ENCODE measurements at regions not wholly inside any gene's neighbourhood (a gene's known extent, or its start where the extent isn't known, plus 50 kb on each side); places are given as distances from the start of the nearest gene placed in this dataset.
"Not testable (repeated sequence)": the region's sequence is repeated elsewhere in the genome, so short reads cannot be mapped to it uniquely, and the experiment has no call there.

DNA sequence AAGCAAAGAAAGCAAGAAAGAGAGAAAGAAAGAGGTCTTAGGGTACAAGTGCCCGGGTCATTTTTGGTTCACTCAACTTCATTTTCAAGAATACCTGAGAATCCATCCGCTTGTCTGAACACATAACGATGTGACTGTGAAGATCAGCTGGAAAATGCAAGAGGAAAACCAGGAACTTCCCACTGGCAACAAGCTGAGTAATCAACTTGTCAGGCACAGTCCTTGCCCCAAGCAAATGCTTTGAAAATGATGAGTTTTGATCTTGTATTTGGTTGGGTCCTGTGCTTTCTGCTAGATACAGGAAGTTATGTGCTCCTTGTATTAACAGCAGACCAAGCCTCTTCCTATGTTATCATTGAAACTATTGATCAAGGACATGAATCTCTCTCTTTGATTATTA is 239.1 kb downstream of the ASMT start:
- DNase-seq, result no peak

DNA sequence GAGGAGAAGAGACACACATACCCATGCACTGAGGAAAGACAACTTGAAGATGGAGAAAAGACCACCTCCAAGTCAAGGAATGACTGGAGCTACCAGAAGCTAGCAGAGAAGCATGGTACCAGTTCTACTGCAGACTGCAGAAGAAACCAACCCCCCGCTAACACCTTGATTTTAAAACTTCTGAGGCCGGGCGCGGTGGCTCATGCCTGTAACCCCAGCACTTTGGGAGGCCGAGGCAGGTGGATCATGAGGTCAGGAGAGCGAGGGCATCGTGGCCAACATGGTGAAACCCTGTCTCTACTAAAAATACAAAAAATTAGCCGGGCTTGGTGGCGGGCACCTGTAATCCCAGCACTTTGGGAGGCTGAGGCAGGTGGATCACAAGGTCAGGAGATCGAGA is 240.0 kb downstream of the ASMT start:
- DNase-seq, result not testable (repeated sequence)

DNA sequence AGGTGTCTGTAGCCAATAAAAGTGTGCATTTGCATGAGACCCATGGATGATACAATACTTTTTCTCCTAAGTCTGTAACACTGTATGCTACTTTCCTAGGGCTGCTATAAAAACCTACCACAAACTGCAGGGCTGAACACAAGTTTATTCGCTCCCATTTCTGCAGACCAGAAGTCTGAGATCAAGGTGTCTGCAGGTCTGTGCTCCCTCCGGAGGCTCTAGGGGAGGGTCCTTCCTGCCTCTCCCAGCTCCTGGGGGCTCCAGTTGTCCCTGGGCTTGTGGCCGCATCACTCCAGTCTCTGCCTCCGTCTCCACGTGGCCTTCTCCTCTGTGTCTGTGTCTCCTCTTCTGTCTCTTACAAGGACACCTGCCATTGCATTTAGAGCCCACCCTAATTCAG is 244.4 kb downstream of the ASMT start:
- not testable (repeated sequence) for DNase-seq

DNA sequence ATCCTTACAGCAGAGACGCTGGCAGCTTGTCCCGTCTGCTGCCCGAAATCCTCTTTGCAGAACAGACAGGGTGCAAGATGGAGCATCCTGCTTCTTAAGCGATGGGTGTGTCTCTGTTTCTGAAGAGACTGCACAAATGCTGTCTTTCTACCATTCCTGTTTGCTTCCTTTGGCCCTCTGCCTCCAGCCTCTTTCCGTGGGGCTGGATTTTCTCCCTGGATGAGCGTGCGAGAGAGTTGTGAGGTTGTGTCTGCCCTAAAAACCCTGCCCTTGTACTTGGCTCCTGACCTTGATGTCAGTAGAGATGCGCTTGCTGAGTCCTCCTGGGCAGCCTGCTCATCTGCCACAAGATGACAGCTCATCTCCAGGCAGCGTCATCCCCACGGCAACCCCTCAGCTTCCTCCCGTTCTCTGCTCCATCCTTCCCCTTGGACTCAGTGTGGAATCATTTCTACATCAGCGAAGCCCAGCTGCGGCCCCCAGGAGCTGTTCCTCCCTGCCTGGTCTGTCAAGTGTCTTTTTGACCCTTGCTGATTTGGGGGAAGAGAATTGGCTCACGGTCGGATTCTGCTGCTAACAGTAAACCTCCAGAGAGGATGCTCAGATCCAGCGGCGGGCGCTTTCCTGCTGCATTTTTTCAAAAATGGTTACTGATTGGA is 246.2 kb downstream of the ASMT start:
- no peak for DNase-seq

DNA sequence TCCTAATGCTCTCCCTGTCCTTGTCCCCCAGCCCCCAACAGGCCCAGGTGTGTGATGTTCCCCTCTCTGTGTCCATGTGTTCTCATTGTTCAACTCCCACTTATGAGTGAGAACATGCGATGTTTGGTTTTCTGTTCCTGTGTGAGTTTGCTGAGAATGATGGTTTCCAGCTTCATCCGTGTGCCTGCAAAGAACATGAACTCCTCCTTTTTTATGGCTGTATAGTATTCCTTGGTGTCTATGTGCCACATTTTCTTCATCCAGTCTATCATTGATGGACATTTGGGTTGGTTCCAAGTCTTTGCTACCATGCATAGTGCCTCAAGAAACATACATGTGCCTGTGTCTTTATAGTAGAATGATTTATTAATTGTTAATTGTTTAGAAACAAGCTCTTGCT is 249.1 kb downstream of the ASMT start:
- DNase-seq, result not testable (repeated sequence)

DNA sequence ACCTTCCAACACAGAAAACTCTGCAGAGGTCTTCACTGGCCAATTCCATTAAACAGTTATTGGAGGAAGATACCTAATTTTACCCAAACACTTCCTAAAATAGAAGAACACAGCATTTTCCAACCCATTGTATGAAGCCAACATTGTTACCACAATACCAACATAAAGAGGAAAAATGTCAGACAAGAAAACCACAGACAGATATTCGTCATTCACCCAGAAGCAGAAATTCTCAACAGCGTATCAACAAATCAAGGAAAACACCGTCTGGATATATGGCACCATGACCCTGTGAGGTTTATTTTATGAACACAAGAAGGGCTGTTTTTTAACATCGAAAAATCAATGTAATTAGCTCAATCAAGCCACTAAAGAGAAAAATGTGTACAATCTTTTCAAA is 255.6 kb downstream of the ASMT start:
- DNase-seq, result no peak

DNA sequence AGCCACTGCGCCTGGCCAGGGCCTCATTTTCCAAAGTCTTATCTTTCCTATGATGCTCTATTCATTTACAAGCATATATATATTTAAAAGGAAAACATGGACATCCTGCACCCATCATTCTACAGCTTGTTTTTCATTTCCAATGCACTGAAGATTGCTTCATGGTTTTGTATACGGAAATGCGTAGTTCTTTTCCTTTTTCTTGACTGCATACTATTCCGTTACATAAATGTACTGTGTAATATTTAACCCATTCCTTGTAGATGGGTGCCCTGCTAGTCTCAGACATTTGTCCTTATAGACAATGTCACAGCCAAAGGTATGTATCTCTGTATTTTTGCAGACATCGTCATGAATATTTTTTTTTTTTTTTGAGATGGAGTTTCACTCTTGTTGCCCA is 257.0 kb downstream of the ASMT start:
- DNase-seq, result no peak

DNA sequence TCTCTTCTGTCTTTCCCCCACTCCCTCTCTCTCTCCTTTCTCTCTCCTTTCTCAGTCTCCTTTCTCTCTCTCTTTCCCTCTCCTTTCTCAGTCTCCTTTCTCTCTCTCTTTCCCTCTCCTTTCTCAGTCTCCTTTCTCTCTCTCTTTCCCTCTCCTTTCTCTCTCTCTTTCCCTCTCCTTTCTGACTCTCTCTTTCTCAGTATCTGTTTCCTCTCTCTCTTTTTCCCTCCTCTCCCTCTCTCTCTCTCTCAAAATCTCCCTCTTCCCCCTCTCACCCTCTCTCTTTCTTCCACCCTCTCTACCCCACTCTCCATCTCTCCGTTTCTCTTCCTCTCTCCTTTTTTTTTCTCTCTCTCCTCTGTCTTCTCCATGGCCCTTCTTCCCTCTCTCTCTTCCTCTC is 258.8 kb downstream of the ASMT start:
- no peak for DNase-seq

DNA sequence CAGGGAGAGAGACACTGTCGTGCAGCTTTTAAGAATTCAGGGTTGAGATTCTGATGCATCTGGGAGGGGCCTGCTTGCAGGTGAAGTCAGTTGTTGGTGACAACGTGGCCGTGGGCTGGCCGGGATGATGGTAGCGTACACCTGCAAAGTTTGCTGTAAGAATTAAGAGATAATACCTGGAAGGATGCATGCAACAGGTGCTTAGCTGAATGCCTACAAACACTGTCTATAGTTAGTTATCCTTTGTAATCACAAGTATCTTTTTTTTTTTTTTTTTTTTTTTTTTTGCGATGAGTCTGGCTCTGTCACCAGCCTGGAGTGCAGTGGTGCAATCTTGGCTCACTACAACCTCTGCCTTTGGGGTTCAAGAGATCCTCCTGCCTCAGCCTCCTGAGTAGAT is 259.6 kb downstream of the ASMT start:
- DNase-seq, result no peak

DNA sequence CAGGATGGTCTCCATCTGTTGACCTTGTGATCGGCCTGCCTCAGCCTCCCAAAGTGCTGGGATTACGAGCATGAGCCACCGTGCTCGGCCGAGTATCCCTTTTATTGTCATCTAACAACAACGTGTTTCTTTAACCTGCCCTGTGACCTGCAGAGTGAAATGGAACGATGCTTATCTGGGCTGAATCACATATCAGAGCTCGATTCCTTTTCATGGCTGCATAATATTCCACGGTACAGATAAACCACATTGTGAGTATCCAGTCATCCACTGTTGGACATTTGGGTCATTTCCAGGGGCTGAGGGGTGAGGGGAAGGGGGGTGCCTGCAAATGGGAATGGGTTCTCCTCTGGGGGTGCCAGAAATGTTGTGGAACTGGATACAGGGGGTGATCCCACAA is 260.0 kb downstream of the ASMT start:
- DNase-seq, result no peak

DNA sequence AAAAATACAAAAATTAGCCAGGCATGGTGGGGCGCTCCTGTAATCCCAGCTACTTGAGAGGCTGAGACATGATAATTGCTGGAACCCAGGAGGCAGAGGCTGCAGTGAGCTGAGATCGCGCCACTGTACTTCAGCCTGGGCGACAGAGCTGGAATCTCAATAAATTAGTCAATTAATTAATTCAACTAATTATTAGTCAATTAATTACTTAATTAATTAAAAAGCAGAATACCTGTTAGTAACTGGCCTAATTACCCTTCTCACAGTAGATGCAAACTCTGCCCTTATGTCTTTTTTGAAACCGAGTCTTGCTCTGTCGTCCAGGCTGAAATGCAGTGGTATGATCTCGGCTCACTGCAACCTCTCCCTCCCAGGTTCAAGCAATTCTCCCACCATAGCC is 261.2 kb downstream of the ASMT start:
- DNase-seq, result no peak

DNA sequence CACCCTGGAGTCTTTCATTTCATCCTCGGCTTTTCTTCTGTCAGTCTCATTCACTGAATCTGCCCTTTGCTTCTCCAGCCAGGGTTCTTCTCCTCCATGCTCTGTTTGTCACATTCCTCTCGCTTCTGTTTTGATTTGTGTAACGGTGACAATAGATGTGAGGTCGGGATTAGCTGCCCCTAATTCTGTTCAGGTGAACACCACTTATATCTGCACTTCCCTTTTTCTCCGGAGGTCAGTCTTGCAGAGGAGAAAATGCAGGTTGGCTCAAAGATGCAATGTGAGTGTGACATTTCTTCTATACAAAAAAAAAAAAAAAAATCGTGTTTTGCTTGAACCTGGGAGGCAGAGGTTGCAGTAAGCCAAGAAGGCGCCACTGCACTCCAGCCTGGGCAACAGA is 262.9 kb downstream of the ASMT start:
- no peak for DNase-seq

DNA sequence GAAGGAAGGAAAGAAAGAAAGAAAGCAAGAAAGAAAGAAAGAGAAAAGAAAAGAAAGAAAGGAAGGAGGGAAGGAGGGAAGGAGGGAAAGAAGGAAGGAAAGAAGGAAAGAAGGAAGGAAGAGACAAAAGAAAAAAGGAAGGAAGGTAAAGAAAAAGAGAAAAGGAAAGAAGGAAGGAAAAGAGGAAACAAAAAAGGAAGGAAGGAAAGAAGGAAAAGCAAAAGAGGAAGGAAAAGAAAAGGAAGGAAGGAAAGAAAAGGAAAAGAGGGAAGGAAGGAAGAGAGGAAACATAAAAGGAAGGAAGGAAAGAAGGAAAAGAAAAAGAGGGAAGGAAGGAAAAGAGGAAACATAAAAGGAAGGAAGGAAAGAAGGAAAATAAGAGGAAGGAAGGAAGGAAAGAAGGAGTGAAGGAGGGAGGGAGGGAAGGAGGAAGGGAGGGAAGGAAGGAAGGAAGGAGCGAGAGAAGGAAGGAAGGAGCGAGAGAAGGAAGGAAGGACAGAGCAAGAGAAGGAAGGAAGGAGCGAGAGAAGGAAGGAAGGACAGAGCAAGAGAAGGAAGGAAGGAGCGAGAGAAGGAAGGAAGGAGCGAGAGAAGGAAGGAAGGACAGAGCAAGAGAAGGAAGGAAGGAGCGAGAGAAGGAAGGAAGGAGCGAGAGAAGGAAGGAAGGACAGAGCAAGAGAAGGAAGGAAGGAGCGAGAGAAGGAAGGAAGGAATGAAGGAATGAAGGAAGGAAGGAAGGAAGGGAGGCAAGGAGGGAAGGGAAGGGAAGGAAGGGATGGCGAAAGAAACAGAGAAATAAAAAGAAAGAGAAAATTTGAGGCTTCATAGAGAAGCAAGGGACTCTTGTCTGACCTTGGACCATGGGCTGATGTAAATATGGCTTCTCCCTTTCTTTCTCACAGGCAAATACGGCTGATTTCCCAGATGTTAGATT is 266.3 kb downstream of the ASMT start:
- DNase-seq, result not testable (repeated sequence)

DNA sequence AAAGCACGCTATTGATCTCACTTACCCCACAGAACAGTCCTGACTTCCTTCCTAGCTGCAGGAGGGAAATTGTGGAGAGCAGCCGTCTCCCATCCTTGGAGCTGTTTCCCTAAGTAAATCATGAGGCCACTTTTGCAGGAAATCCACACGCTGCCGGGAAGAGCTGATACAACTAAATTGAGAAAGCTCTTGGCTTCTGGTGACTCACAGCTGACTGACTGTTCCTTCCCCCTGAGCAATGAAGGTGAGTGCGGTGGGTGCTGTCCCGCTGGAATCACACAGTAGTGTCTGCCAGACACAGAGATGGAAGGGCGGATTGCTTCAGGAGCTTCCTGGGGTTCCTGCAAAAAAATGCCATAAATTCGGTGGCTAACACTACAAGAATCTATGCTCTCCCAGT is 268.9 kb downstream of the ASMT start:
- no peak for DNase-seq

DNA sequence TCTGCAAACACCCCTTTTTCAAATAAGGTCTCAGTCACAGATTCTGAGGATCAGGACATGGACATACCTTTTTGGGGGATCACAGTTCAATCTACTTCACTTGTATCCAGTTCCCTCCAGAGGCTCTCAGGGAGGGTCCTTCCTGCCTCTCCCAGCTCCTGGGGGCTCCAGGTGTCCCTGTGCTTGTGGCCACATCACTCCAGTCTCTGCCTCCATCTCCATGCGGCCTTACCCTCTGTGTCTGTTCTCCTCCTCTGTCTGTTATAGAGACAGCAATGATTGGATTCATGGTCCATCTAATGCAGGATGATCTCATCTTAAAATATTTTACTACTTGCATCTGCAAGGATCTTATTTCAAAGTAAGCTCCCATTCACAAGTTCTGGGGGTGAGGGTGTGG is 269.6 kb downstream of the ASMT start:
- no peak for DNase-seq

DNA sequence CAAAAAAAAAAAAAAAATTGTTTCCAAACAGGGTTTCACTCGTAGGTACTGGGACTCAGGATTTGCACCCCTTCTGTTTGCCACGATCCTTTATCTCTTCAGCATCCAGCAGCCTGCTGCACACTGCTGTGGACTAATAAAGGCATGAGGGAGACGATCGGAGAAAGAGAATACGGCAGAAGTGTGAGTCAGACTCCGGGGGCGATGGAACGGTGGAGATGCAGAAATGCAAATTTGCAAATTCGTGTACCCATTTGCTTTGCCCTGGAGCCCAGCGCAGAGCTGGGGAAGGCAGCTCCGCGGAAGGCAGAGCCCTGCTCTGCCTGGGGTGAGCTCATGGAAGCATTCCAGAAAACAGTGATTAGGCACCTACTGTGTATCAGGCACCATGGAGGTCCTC is 270.3 kb downstream of the ASMT start:
- no peak for DNase-seq

DNA sequence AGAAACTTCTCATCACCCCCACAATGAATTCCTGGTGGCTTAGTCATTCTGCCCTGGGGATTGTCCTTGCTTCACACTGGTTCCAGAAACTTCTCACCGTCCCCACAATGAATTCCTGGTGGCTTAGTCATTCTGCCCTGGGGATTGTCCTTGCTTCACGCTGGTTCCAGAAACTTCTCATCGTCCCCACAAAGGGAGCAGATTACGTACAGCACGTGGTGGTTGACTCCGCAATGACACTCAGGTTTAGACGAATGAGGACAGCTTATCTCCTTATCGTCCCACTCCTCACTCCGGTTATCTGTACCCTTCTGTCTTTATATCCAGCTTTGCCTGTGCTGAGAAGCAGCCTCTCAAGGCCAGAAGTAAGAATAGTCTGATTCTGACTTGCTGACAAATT is 273.4 kb downstream of the ASMT start:
- not testable (repeated sequence) for DNase-seq

DNA sequence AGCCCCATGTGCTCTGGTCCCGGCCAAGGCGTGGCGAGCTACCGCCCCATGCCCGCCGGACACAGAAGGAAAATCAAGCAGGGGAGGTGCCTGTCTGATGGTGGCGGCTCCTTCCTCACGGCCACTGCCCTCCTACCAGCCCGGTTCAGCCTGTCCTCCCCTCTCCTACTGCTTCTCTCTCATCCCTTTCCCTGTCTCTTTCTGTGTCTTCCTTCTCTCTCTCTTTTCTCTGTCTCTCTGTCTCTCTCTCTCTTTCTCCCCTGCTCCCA is 279.1 kb downstream of the ASMT start:
- no peak for DNase-seq

DNA sequence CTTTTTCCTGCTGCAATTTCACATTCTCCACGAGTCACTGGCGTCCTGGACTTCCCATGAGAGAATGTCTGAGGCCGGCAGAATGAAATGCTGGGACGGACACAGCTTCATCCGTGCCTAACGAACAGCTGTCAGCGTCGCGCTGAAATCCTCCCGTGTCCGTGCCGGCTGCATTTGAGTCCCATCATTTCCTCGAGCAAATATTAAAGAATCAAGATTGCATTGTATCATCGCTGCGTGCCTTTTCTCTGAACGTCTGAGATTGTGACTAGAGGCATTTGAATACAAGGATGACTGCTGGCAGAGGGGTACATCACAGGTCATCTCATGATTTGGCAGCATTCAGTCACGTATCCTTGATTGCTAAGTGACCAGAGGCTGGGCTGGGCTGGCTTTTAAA is 279.9 kb downstream of the ASMT start:
- no peak for DNase-seq

DNA sequence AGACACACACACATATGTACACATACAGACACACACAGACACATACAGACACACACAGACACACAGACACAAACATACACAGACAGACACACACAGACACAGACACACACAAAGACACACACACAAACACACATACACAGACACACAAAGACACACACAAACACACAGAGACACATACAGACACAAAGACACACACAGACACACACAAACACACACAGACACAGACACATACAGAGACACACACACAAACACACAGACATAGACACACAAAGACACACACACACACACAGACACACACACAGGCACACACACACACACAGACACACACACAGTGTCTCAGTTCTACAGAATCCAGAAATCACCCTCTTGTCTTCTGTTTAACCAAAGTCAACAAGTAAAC is 280.7 kb downstream of the ASMT start:
- no peak for DNase-seq

DNA sequence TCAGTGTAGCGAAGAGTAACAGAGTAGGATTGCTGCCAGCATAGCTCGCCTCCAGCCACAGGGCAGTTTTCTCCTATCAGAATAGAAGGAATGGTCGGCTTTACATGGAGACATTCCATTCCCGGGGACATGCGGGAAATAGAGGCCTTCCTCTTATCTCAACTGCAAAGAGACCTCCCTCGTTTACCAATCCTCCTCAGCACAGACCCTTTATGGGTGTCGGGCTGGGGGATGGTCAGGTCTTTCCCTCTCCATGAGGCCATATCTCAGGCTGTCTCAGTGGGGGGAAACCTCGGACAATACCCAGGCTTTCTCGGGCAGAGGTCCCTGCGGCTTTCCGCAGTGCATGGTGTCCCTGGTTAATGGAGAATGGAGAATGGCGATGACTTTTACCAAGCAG is 285.0 kb downstream of the ASMT start:
- no peak for DNase-seq

DNA sequence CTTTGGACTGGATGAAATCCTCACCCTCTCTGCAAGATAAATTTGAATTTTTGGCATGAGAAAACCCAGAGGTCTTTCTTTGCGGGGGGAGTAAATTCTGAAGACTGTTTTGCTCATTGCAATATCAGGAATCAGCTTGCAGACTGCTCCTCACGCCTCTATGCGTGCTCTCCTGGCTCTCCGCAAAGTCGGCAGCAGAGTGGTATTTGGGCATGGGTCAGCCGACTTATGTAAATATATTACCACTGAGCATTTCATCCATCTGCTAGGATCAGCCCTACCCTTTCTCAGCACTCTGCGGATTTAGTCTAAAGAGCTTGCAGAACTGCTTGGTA is 288.0 kb downstream of the ASMT start:
- no peak for DNase-seq

DNA sequence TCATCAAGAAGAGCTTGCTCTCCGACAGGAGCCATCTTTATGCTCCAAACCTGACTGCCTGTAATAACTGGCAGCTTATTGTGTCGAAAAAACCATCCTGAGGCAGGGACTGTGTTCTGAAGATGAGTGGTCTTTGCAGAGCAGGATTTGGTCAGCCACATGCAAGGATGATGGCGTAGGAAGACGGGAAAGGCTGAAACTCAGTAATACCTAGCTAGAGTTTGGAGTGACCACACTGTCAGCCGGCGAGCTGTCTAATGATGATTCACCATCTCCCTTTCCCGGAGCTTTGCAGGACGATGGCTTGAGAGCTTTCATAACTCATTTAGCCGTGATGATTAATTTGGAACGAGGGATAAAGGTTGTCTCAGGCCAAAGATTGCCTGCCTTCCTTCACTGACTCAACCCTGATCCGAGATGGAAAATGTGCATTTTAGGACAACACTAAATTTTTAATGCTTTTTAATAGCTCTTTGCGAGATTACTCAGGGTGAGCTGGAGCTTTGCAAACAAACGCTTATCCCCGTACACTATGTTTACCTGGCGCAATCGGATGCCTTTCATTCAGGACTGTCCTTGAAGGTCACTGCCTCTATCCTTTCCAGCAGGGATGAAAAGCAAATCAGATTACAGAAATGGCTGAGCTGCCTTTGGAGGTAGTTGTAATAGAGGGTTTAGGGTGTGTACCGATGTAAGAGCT is 288.5 kb downstream of the ASMT start:
- no peak for DNase-seq

DNA sequence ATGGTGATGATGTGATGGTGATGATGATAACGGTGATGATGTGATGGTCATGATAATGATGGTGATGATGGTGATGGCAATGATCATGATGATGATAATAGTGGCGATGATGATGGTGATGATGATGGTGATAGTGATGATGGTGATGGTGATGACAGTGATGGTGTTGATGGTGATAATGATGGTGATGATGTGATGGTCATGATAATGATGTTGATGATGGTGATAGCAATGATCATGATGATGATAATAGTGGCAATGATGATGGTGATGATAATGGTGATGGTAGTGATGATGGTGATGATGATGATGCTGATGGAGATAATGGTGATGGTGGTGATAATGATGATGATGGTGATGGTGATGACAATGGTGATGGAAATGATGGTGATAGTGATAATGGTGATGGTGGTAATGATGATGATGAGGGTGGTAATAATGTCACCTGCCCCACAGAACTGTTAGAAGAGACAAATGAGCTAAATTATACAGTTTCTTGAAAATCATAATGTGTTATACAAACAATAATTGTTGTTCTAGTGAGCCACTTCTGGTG is 289.9 kb downstream of the ASMT start:
- no peak for DNase-seq

All from NCI-H1436 treated with DMSO at 0.1 percent for 48 hours (cell line).